CD4-positive, alpha-beta T cell (primary cell): ENCODE measurements at regions not wholly inside any gene's neighbourhood (a gene's known extent, or its start where the extent isn't known, plus 50 kb on each side); places are given as distances from the start of the nearest gene placed in this dataset.

Source experiments
- ATAC-seq: fragments of 200-7000 bp; cut with Tn5 transposase; one replicate; pipeline ENCODE4 v1.10.0; 2022; ENCODE audit warnings: mild to moderate bottlenecking; ENCODE audit not compliant: poor library complexity
- CTCF ChIA-PET: fragments of 350-600 bp; sonication (Branson Sonifier 250); formaldehyde crosslinking; loops from one replicate; lab custom pipeline; 2021; ENCODE audit warnings: antibody characterized with exemption, inconsistent platforms; lab: Charles Lee
- POLR2A ChIA-PET: fragments of 350-600 bp; sonication (Branson Sonifier 250); formaldehyde crosslinking; loops from one replicate; lab custom pipeline; 2021; ENCODE audit warnings: antibody characterized with exemption, inconsistent platforms; lab: Charles Lee
- DNase-seq, 14 experiments: peaks; one replicate each; pipeline ENCODE4 v3.0.0-alpha.2; 2013 to 2020; ENCODE audit warnings: mixed read lengths in 2 of 14
- H3K27ac ChIP-seq, 2 donors: one replicate each; pipeline versions ENCODE4 v1.5.1 to v1.7.0; 2013; ENCODE audit warnings: low read length in 2 of 2, low read depth in 1 of 2, mild to moderate bottlenecking in 1 of 2
- H3K27me3 ChIP-seq, 2 experiments: 1 replicate in 1 of 2; 2 replicates in 1 of 2; pipeline versions ENCODE4 v1.6.1 to v1.7.0; 2013; ENCODE audit warnings: low read length in 2 of 2, control low read depth in 1 of 2, mild to moderate bottlenecking in 1 of 2, moderate library complexity in 1 of 2; ENCODE audit not compliant: insufficient read depth in 2 of 2, control insufficient read depth in 1 of 2
- H3K36me3 ChIP-seq: one replicate; pipeline ENCODE4 v1.6.1; 2013; ENCODE audit warnings: low read length, control low read depth; ENCODE audit not compliant: insufficient read depth
- H3K4me1 ChIP-seq: one replicate; pipeline ENCODE4 v1.6.1; 2013; ENCODE audit warnings: low read length, control low read depth; ENCODE audit not compliant: insufficient read depth
- H3K4me3 ChIP-seq: one replicate; pipeline ENCODE4 v1.5.1; 2013; ENCODE audit warnings: mild to moderate bottlenecking, low read length, moderate library complexity
- H3K9me3 ChIP-seq, 2 experiments: 1 replicate in 1 of 2; 2 replicates in 1 of 2; pipeline versions ENCODE4 v1.6.1 to v1.7.0; 2013; ENCODE audit warnings: low read length in 2 of 2, mild to moderate bottlenecking in 2 of 2, control low read depth in 1 of 2, moderate library complexity in 1 of 2; ENCODE audit not compliant: control insufficient read depth in 1 of 2, insufficient read depth in 1 of 2
- H3K27ac Mint-ChIP-seq: one replicate; pipeline ENCODE4 v1.8.0; 2020; ENCODE audit warnings: mixed read lengths
- H3K27me3 Mint-ChIP-seq: one replicate; pipeline ENCODE4 v1.8.0; 2021; ENCODE audit warnings: mixed read lengths
- H3K36me3 Mint-ChIP-seq: one replicate; pipeline ENCODE4 v1.8.0; 2021; ENCODE audit warnings: low read depth, mixed read lengths
- H3K4me1 Mint-ChIP-seq: one replicate; pipeline ENCODE4 v1.8.0; 2021; ENCODE audit warnings: low read depth, mixed read lengths
- H3K4me3 Mint-ChIP-seq: one replicate; pipeline ENCODE4 v1.8.0; 2020; ENCODE audit warnings: mild to moderate bottlenecking, mixed read lengths
- H3K9me3 Mint-ChIP-seq: one replicate; pipeline ENCODE4 v1.8.0; 2020; ENCODE audit warnings: mixed read lengths
- CTCF ChIP-seq: fragments of 200-600 bp; IDR thresholded peaks from one replicate; pipeline ENCODE4 v1.8.0; 2022; ENCODE audit warnings: antibody characterized with exemption, mild to moderate bottlenecking
- intact Hi-C, 2 experiments: fragments of 100-400 bp; cut with DNase I in 1 of 2; cut with micrococcal nuclease in 1 of 2; formaldehyde crosslinking; loops; one replicate each; pipeline versions ENCODE4 v1.15.1 to v1.9.0; 2023 to 2025; cut with DNase I, micrococcal nuclease

- Mint-ChIP-seq H3K9me3 (peaks cover 9% of the 10 kb centered on the region), H3K36me3 (no peaks in the 10 kb centered on the region), H3K4me1 (no peaks in the 10 kb centered on the region), H3K4me3 (no peak overlapping the region), H3K27me3 (no peaks in the 10 kb centered on the region), H3K27ac (no peak overlapping the region)
- Histone ChIP-seq H3K36me3 (no peaks in the 10 kb centered on the region), H3K4me3 (no peak overlapping the region), H3K27ac (no peak overlapping the region), H3K9me3 (peaks cover 0 to 9% of the 10 kb centered on the region in 2 experiments), H3K27me3 (no peaks in the 10 kb centered on the region), H3K4me1 (no peaks in the 10 kb centered on the region)
- DNase-seq (no peak), ATAC-seq (no peak)
- ChIA-PET CTCF (no interaction called here), POLR2A (no interaction called here)
- intact Hi-C loops = no loop called here
- no peak for TF ChIP-seq CTCF
Measured at GRCh38 chr14:28612414-28612813, 154.2 kb upstream of the FOXG1 start.

DNA sequence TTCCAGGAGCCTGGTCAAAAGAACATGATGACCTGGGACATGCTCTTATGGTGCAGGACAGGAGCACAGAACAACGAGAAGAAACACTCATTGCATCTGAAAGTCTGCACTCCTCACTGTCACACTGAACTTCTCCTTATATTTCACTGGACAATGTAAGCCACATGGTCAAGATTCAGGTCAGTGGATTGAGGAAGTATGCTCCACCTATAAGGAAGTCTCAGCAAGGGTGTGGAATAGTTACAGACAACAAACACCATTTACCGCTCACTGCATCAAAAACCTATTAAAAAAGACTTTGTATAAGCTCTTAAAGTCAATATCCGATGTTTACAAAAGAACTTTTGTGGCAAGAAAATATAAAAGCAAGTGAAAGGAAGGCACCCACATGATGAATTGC is 153.1 kb upstream of the FOXG1 start:
- Histone ChIP-seq H3K4me1 (no peaks in the 10 kb centered on the region), H3K27ac (no peak overlapping the region), H3K36me3 (no peaks in the 10 kb centered on the region), H3K4me3 (no peak overlapping the region), H3K9me3 (peaks cover under 1 to 5% of the 10 kb centered on the region in 2 experiments), H3K27me3 (no peaks in the 10 kb centered on the region)
- H3K9me3 Mint-ChIP-seq = peaks cover 9% of the 10 kb centered on the region
- no peak for DNase-seq
- no peaks in the 10 kb centered on the region for H3K4me1 Mint-ChIP-seq
- H3K27ac Mint-ChIP-seq = no peak overlapping the region
- ChIA-PET CTCF (no interaction called here), POLR2A (no interaction called here)
- no peak overlapping the region for H3K4me3 Mint-ChIP-seq
- no peaks in the 10 kb centered on the region for H3K27me3 Mint-ChIP-seq
- no peaks in the 10 kb centered on the region for H3K36me3 Mint-ChIP-seq
- no peak for ATAC-seq
- no peak for TF ChIP-seq CTCF
- intact Hi-C loops = no loop called here

DNA sequence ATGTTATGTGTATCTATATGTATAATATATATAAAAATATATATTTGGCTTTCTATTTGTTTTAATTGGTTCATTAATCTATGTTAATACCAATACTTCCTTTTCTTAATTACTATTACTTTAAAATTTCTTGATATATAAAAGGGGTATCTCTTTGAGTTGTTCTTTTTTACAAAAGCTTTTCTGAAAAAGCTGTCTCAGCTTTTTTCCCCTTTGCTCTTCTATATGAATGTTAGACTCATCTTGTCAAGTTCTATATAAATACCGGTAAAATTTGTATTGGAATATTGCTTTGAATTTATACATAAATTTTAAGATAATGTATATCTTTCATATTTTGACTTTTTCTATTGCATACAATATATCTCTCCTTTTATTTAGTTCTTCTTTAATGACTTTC is 139.8 kb upstream of the FOXG1 start:
- Mint-ChIP-seq H3K4me3 (no peak overlapping the region), H3K9me3 (peaks cover 22% of the 10 kb centered on the region), H3K27ac (no peak overlapping the region), H3K27me3 (no peaks in the 10 kb centered on the region), H3K4me1 (no peaks in the 10 kb centered on the region), H3K36me3 (no peaks in the 10 kb centered on the region)
- no peak overlapping the region for H3K27ac ChIP-seq
- POLR2A ChIA-PET = no interaction called here
- ATAC-seq (no peak), DNase-seq (no peak)
- no peaks in the 10 kb centered on the region for H3K9me3 ChIP-seq
- H3K36me3 ChIP-seq = no peaks in the 10 kb centered on the region
- no peak overlapping the region for H3K4me3 ChIP-seq
- no peak for TF ChIP-seq CTCF
- H3K27me3 ChIP-seq = no peaks in the 10 kb centered on the region
- intact Hi-C loops = no loop called here
- CTCF ChIA-PET = no interaction called here
- H3K4me1 ChIP-seq = no peaks in the 10 kb centered on the region
